H1 (cell line): ENCODE measurements at regions not wholly inside any gene's neighbourhood (a gene's known extent, or its start where the extent isn't known, plus 50 kb on each side); places are given as distances from the start of the nearest gene placed in this dataset.

Experiments used
- CTCF ChIA-PET: fragments of 300-600 bp; sonication (Branson Sonifier 250); formaldehyde crosslinking; loops from one replicate; lab custom pipeline; 2021; ENCODE audit not compliant: partially characterized antibody; lab: Charles Lee
- POLR2A ChIA-PET: fragments of 300-600 bp; sonication (Branson Sonifier 250); formaldehyde crosslinking; loops from one replicate; lab custom pipeline; 2021; ENCODE audit warnings: inconsistent platforms; ENCODE audit not compliant: partially characterized antibody; lab: Charles Lee
- DNase-seq, 2 experiments: peaks; one replicate each; pipeline versions ENCODE4 v3.0.0 to v3.0.0-alpha.2; 2010 to 2022; ENCODE audit warnings: low spot score in 2 of 2, low read depth in 1 of 2, mixed read lengths in 1 of 2
- FAIRE-seq: peaks from 2 replicates; lab custom pipeline; 2011; peaks lifted over from hg19 to GRCh38; lab: Jason Lieb, UNC
- H2AFZ ChIP-seq: 2 replicates; pipeline ENCODE4 v1.8.1; 2012; ENCODE audit warnings: low read length, inconsistent platforms
- H2AK5ac ChIP-seq: 2 replicates; pipeline ENCODE4 v1.6.1; 2013; ENCODE audit warnings: low read depth, low read length
- H2BK120ac ChIP-seq: replicated peaks from 2 replicates; pipeline ENCODE3; 2013; ENCODE audit warnings: low read depth, low read length, inconsistent platforms
- H2BK12ac ChIP-seq: 2 replicates; pipeline ENCODE4 v1.6.1; 2013; ENCODE audit warnings: low read depth, low read length
- H2BK15ac ChIP-seq: 2 replicates; pipeline ENCODE4 v1.6.1; 2013; ENCODE audit warnings: low read length
- H2BK20ac ChIP-seq: 2 replicates; pipeline ENCODE4 v1.6.1; 2013; ENCODE audit warnings: low read length
- H2BK5ac ChIP-seq: 2 replicates; pipeline ENCODE4 v1.6.1; 2013; ENCODE audit warnings: low read depth, low read length
- H3K14ac ChIP-seq: 2 replicates; pipeline ENCODE4 v1.6.1; 2013; ENCODE audit warnings: inconsistent platforms; ENCODE audit not compliant: insufficient read length
- H3K18ac ChIP-seq: 2 replicates; pipeline ENCODE4 v1.6.1; 2013; ENCODE audit warnings: low read length; ENCODE audit errors: extremely low read depth
- H3K23ac ChIP-seq: 2 replicates; pipeline ENCODE4 v1.6.1; 2013; ENCODE audit warnings: inconsistent platforms; ENCODE audit not compliant: insufficient read length
- H3K23me2 ChIP-seq: 2 replicates; pipeline ENCODE4 v1.6.1; 2013; ENCODE audit warnings: low read depth, low read length
- H3K27ac ChIP-seq: 2 replicates; pipeline ENCODE4 v1.6.1; 2011; ENCODE audit warnings: low read depth, low read length, inconsistent platforms
- H3K27me3 ChIP-seq, 4 experiments: replicated peaks in 1 of 4; 1 replicate in 1 of 4; 2 replicates in 3 of 4; pipeline versions ENCODE4 v1.6.1 to v1.8.1; 2011 to 2013; ENCODE audit warnings: low read length in 3 of 4, mild to moderate bottlenecking in 3 of 4, inconsistent platforms in 2 of 4, mixed read lengths in 2 of 4, moderate library complexity in 1 of 4; ENCODE audit not compliant: control insufficient read depth in 3 of 4, insufficient read depth in 3 of 4; ENCODE audit errors: extremely low read depth in 1 of 4
- H3K36me3 ChIP-seq, 4 experiments: 2 replicates each; pipeline versions ENCODE4 v1.6.1 to v1.8.1; 2011 to 2013; ENCODE audit warnings: mild to moderate bottlenecking in 4 of 4, low read length in 3 of 4, moderate library complexity in 2 of 4, control low read depth in 1 of 4, inconsistent platforms in 1 of 4; ENCODE audit not compliant: insufficient read depth in 4 of 4, control insufficient read depth in 2 of 4
- H3K4ac ChIP-seq: replicated peaks from 2 replicates; pipeline ENCODE3; 2013; ENCODE audit warnings: low read length, low read depth, mixed read lengths, inconsistent platforms; ENCODE audit not compliant: insufficient read length
- H3K4me1 ChIP-seq, 4 experiments: replicated peaks in 1 of 4; 1 replicate in 1 of 4; 2 replicates in 3 of 4; pipeline versions ENCODE4 v1.6.1 to v1.8.1; 2011 to 2013; ENCODE audit warnings: low read length in 3 of 4, inconsistent platforms in 2 of 4, mixed read lengths in 1 of 4; ENCODE audit not compliant: insufficient read depth in 4 of 4, control insufficient read depth in 3 of 4
- H3K4me2 ChIP-seq, 2 experiments: 2 replicates each; pipeline versions ENCODE4 v1.6.1 to v1.8.1; 2011 to 2013; ENCODE audit warnings: low read depth in 2 of 2, low read length in 2 of 2, control low read depth in 1 of 2, inconsistent platforms in 1 of 2, mild to moderate bottlenecking in 1 of 2; ENCODE audit not compliant: insufficient read depth in 1 of 2
- H3K4me3 ChIP-seq, 4 experiments: fragments of 200-600, 300-600 bp in 1 of 4; sonication (generic), shearing (Covaris generic), sonication (Bioruptor Twin) in 1 of 4; 2 replicates each; pipeline versions ENCODE4 v1.5.1 to v1.8.1; 2011 to 2016; ENCODE audit warnings: low read length in 4 of 4, low read depth in 3 of 4, control low read depth in 2 of 4, inconsistent platforms in 2 of 4, mild to moderate bottlenecking in 2 of 4, mixed read lengths in 1 of 4, moderate library complexity in 1 of 4; ENCODE audit not compliant: insufficient read depth in 2 of 4; ENCODE audit errors: extremely low read depth in 1 of 4
- H3K56ac ChIP-seq: replicated peaks from 2 replicates; pipeline ENCODE3; 2013; ENCODE audit warnings: low read depth, mild to moderate bottlenecking, mixed read lengths, low read length, inconsistent platforms; ENCODE audit not compliant: insufficient read length
- H3K79me1 ChIP-seq: 2 replicates; pipeline ENCODE4 v1.6.1; 2013; ENCODE audit warnings: low read depth, low read length, control low read depth
- H3K79me2 ChIP-seq, 2 experiments: 2 replicates each; pipeline versions ENCODE4 v1.6.1 to v1.8.1; 2012 to 2013; ENCODE audit warnings: low read length in 2 of 2, mild to moderate bottlenecking in 2 of 2, inconsistent platforms in 1 of 2; ENCODE audit not compliant: insufficient read depth in 2 of 2, control insufficient read depth in 1 of 2
- H3K9ac ChIP-seq, 4 experiments: replicated peaks in 1 of 4; 1 replicate in 1 of 4; 2 replicates in 3 of 4; pipeline versions ENCODE4 v1.6.1 to v1.8.1; 2011 to 2013; ENCODE audit warnings: low read depth in 3 of 4, low read length in 3 of 4, control low read depth in 2 of 4, mild to moderate bottlenecking in 2 of 4, moderate library complexity in 2 of 4, inconsistent platforms in 1 of 4; ENCODE audit errors: extremely low read depth in 1 of 4
- H3K9me3 ChIP-seq, 2 experiments: 2 replicates each; pipeline versions ENCODE4 v1.6.1 to v1.8.1; 2012 to 2013; ENCODE audit warnings: mild to moderate bottlenecking in 2 of 2, moderate library complexity in 2 of 2, control low read depth in 1 of 2, inconsistent platforms in 1 of 2, low read depth in 1 of 2, low read length in 1 of 2, mixed read lengths in 1 of 2; ENCODE audit not compliant: insufficient read depth in 2 of 2
- H4K20me1 ChIP-seq, 2 experiments: replicated peaks in 1 of 2; 2 replicates each; pipeline versions ENCODE3 to v1.8.1; 2011 to 2013; ENCODE audit warnings: inconsistent platforms in 2 of 2, low read length in 2 of 2, mild to moderate bottlenecking in 1 of 2; ENCODE audit not compliant: insufficient read depth in 2 of 2, control insufficient read depth in 1 of 2
- H4K5ac ChIP-seq: 2 replicates; pipeline ENCODE4 v1.6.1; 2013; ENCODE audit warnings: low read length, low read depth, mixed read lengths, inconsistent platforms; ENCODE audit not compliant: insufficient read length
- H4K8ac ChIP-seq: 2 replicates; pipeline ENCODE4 v1.8.0; 2013; ENCODE audit warnings: mild to moderate bottlenecking, moderate library complexity, low read length, inconsistent platforms; ENCODE audit not compliant: insufficient read depth; ENCODE audit errors: extremely low read depth
- H4K91ac ChIP-seq: replicated peaks from 2 replicates; pipeline ENCODE3; 2013; ENCODE audit warnings: low read length, mixed read lengths, inconsistent platforms; ENCODE audit not compliant: insufficient read length
- ASH2L ChIP-seq: fragments of 200-600, 300-600 bp; sonication (generic); IDR thresholded peaks from one replicate; pipeline ENCODE4 v1.7.1; 2017; ENCODE audit warnings: low read length
- BACH1 ChIP-seq: IDR thresholded peaks from 2 replicates; pipeline ENCODE4 v1.6.1; 2012; ENCODE audit warnings: low read length, improper control_type of control experiment
- CBX5 ChIP-seq: fragments of 300-800, 300-1000 bp; sonication (generic); IDR thresholded peaks from 2 replicates; pipeline ENCODE4 v1.7.1; 2016; ENCODE audit warnings: antibody characterized with exemption, low read length, low read depth
- CHD1 ChIP-seq: IDR thresholded peaks from 2 replicates; pipeline ENCODE4 v1.6.1; 2012; ENCODE audit warnings: low read depth, low read length, improper control_type of control experiment
- E2F6 ChIP-seq: IDR thresholded peaks from 2 replicates; pipeline ENCODE4 v1.6.1; 2012; ENCODE audit warnings: inconsistent platforms
- NANOG ChIP-seq: IDR thresholded peaks from 2 replicates; pipeline ENCODE4 v1.6.1; 2011; ENCODE audit warnings: low read length, low read depth, mild to moderate bottlenecking, inconsistent platforms; ENCODE audit not compliant: insufficient read depth, poor library complexity, severe bottlenecking
- PHF8 ChIP-seq: fragments of 200-600 bp; sonication (generic); conservative IDR thresholded peaks from 2 replicates; pipeline ENCODE4 v1.7.1; 2012; ENCODE audit warnings: low read depth, mild to moderate bottlenecking, inconsistent platforms, low read length, moderate library complexity
- POLR2AphosphoS5 ChIP-seq: IDR thresholded peaks from 2 replicates; pipeline ENCODE4 v1.6.1; 2011; ENCODE audit warnings: low read depth, low read length
- SRF ChIP-seq: IDR thresholded peaks from 2 replicates; pipeline ENCODE4 v1.6.1; 2011; ENCODE audit warnings: mild to moderate bottlenecking, low read depth, low read length, moderate library complexity
- WGBS, 2 experiments: shearing (Covaris generic) in 1 of 2; methylation state at CpG; one replicate each; pipeline versions ENCODE4 v1.1.6 to v1.1.7; 2013 to 2015; ENCODE audit warnings: low lambda C conversion rate in 2 of 2, mixed read lengths in 2 of 2, inconsistent platforms in 1 of 2, low coverage in 1 of 2, missing lambda C conversion rate in 1 of 2; ENCODE audit not compliant: insufficient replicate concordance in 2 of 2, insufficient coverage in 1 of 2, insufficient read length in 1 of 2; ENCODE audit errors: extremely low coverage in 1 of 2, missing lambda C conversion rate in 1 of 2; 5-methylcytosine and 5-hydroxymethylcytosine counted together
- TF ChIP-seq, protein P1 (sequence below): IDR thresholded peaks from 2 replicates; pipeline ENCODE4 v1.6.1; 2011; ENCODE audit warnings: low read depth, mild to moderate bottlenecking, low read length; ENCODE audit not compliant: insufficient read depth

DNA sequence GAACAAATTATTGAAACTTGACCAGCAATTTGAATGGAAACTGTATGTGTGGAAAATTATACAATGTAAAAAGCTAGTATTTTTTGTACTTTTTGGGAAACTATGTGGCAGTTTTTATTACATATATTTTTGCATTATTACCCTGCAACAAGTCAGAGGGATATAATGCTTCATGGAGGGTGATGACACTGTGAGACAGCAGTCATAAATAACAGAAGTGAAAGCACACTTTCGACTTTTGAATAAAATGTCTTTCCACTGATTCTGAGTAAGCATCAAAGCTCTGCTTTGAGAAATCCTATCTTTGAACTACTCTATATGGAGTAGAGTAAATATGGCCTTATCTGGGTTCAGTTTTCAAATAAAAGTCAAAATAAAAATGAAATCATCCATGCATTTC lies 122.6 kb upstream of the PABPC4L start:
- peaks cover 0 to 4% of the 10 kb centered on the region in 2 experiments; a peak in 1 of 4 replicates for H3K9me3 ChIP-seq
- no peak overlapping the region for H2BK12ac ChIP-seq
- no peak overlapping the region for H3K14ac ChIP-seq
- no peak overlapping the region for H2BK20ac ChIP-seq
- no peak overlapping the region for H4K8ac ChIP-seq
- no peaks in the 10 kb centered on the region for H3K4me1 ChIP-seq
- H3K23ac ChIP-seq, result no peak overlapping the region
- DNase-seq, result no peak
- H2BK15ac ChIP-seq, result no peak overlapping the region
- H2BK5ac ChIP-seq, result no peak overlapping the region
- H3K4ac ChIP-seq, result no peak overlapping the region
- no peaks in the 10 kb centered on the region for H4K20me1 ChIP-seq
- H2AK5ac ChIP-seq, result no peak overlapping the region
- H3K27ac ChIP-seq, result no peak overlapping the region
- H3K4me2 ChIP-seq, result no peak overlapping the region
- TF ChIP-seq PHF8 (no peak), NANOG (no peak), BACH1 (no peak), E2F6 (no peak), SRF (no peak), CHD1 (no peak), POLR2AphosphoS5 (no peak), ASH2L (no peak), CBX5 (no peak)
- TF ChIP-seq, protein P1, sequence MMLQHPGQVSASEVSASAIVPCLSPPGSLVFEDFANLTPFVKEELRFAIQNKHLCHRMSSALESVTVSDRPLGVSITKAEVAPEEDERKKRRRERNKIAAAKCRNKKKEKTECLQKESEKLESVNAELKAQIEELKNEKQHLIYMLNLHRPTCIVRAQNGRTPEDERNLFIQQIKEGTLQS, result no peak
- FAIRE-seq, result no peak
- 96% methylated on average over 1 of the region's 1 CpG; no CpG with 5 or more reads in 1 of the 2 experiments for WGBS, 2 experiments
- H3K4me3 ChIP-seq, result no peak overlapping the region
- H2BK120ac ChIP-seq, result no peak overlapping the region
- H4K91ac ChIP-seq, result no peak overlapping the region
- no peaks in the 10 kb centered on the region for H3K79me2 ChIP-seq
- no peak overlapping the region for H2AFZ ChIP-seq
- ChIA-PET POLR2A (no interaction called here), CTCF (no interaction called here)
- H4K5ac ChIP-seq, result no peak overlapping the region
- H3K9ac ChIP-seq, result no peak overlapping the region
- no peaks in the 10 kb centered on the region for H3K27me3 ChIP-seq
- H3K23me2 ChIP-seq, result no peaks in the 10 kb centered on the region; the same call in 1 of the 2 replicates
- no peaks in the 10 kb centered on the region for H3K79me1 ChIP-seq
- H3K36me3 ChIP-seq, result no peaks in the 10 kb centered on the region
- H3K56ac ChIP-seq, result no peak overlapping the region
- no peak overlapping the region for H3K18ac ChIP-seq
